Muscle layer of duodenum (tissue), 2 donors: ENCODE measurements at regions not wholly inside any gene's neighbourhood (a gene's known extent, or its start where the extent isn't known, plus 50 kb on each side); places are given as distances from the start of the nearest gene placed in this dataset.

Source experiments
- H3K27ac ChIP-seq: one replicate; pipeline ENCODE4 v1.7.0; 2013; ENCODE audit warnings: mild to moderate bottlenecking, low read length
- H3K27me3 ChIP-seq: one replicate; pipeline ENCODE4 v1.7.0; 2013; ENCODE audit warnings: low read depth, mild to moderate bottlenecking, control low read depth, low read length
- H3K36me3 ChIP-seq, 2 donors: one replicate each; pipeline ENCODE4 v1.7.0; 2013; ENCODE audit warnings: low read length in 2 of 2, control low read depth in 1 of 2, mild to moderate bottlenecking in 1 of 2; ENCODE audit not compliant: insufficient read depth in 2 of 2, control insufficient read depth in 1 of 2
- H3K4me1 ChIP-seq, 2 donors: one replicate each; pipeline ENCODE4 v1.7.0; 2013; ENCODE audit warnings: low read length in 2 of 2, mild to moderate bottlenecking in 2 of 2, control low read depth in 1 of 2, moderate library complexity in 1 of 2; ENCODE audit not compliant: insufficient read depth in 2 of 2, control insufficient read depth in 1 of 2
- H3K4me3 ChIP-seq, 2 donors: one replicate each; pipeline ENCODE4 v1.7.0; 2013; ENCODE audit warnings: low read length in 2 of 2, low read depth in 1 of 2, mild to moderate bottlenecking in 1 of 2
- H3K9me3 ChIP-seq, 2 donors: one replicate each; pipeline ENCODE4 v1.7.0; 2013; ENCODE audit warnings: low read length in 2 of 2, control low read depth in 1 of 2, mild to moderate bottlenecking in 1 of 2; ENCODE audit not compliant: control insufficient read depth in 1 of 2
- donor health status: healthy.

- Histone ChIP-seq H3K27me3 (no peaks in the 10 kb centered on the region), H3K4me3 (no peak overlapping the region), H3K9me3 (no peaks in the 10 kb centered on the region), H3K27ac (no peak overlapping the region), H3K36me3 (no peaks in the 10 kb centered on the region), H3K4me1 (no peaks in the 10 kb centered on the region)
Measured at GRCh38 chr2:17061028-17061427, 395.4 kb upstream of the CYRIA start.

GRCh38 chr2:17059458-17059857 is 393.8 kb upstream of the CYRIA start:
- no peak overlapping the region for H3K27ac ChIP-seq
- H3K4me3 ChIP-seq, result no peak overlapping the region
- no peaks in the 10 kb centered on the region for H3K4me1 ChIP-seq
- H3K36me3 ChIP-seq, result no peaks in the 10 kb centered on the region
- no peaks in the 10 kb centered on the region for H3K27me3 ChIP-seq
- no peaks in the 10 kb centered on the region for H3K9me3 ChIP-seq

- H3K27me3 ChIP-seq, result no peaks in the 10 kb centered on the region
- no peaks in the 10 kb centered on the region for H3K4me1 ChIP-seq
- H3K27ac ChIP-seq, result no peak overlapping the region
- no peak overlapping the region for H3K4me3 ChIP-seq
- H3K9me3 ChIP-seq, result no peaks in the 10 kb centered on the region
- no peaks in the 10 kb centered on the region for H3K36me3 ChIP-seq
Measured at GRCh38 chr2:17058772-17059402, 393.3 kb upstream of the CYRIA start.

- Histone ChIP-seq H3K4me1 (no peaks in the 10 kb centered on the region), H3K4me3 (no peak overlapping the region), H3K27me3 (no peaks in the 10 kb centered on the region), H3K9me3 (no peaks in the 10 kb centered on the region), H3K27ac (no peak overlapping the region), H3K36me3 (no peaks in the 10 kb centered on the region)
Measured at GRCh38 chr2:17057109-17058017, 391.7 kb upstream of the CYRIA start.

GRCh38 chr2:17056236-17056635 is 390.6 kb upstream of the CYRIA start:
- Histone ChIP-seq H3K9me3 (no peaks in the 10 kb centered on the region), H3K27ac (no peak overlapping the region), H3K27me3 (no peaks in the 10 kb centered on the region), H3K4me1 (no peaks in the 10 kb centered on the region), H3K36me3 (no peaks in the 10 kb centered on the region), H3K4me3 (no peak overlapping the region)

- H3K36me3 ChIP-seq, result no peaks in the 10 kb centered on the region
- no peak overlapping the region for H3K27ac ChIP-seq
- H3K4me1 ChIP-seq, result no peaks in the 10 kb centered on the region
- H3K9me3 ChIP-seq, result no peaks in the 10 kb centered on the region
- no peak overlapping the region for H3K4me3 ChIP-seq
- H3K27me3 ChIP-seq, result no peaks in the 10 kb centered on the region
Measured at GRCh38 chr2:17052001-17052400, 386.4 kb upstream of the CYRIA start.

GRCh38 chr2:17051538-17051937 is 385.9 kb upstream of the CYRIA start:
- H3K27me3 ChIP-seq, result no peaks in the 10 kb centered on the region
- no peak overlapping the region for H3K27ac ChIP-seq
- H3K4me1 ChIP-seq, result no peaks in the 10 kb centered on the region
- H3K4me3 ChIP-seq, result no peak overlapping the region
- no peaks in the 10 kb centered on the region for H3K9me3 ChIP-seq
- no peaks in the 10 kb centered on the region for H3K36me3 ChIP-seq

GRCh38 chr2:17043173-17043572 is 377.5 kb upstream of the CYRIA start:
- Histone ChIP-seq H3K27ac (no peak overlapping the region), H3K9me3 (no peaks in the 10 kb centered on the region), H3K27me3 (no peaks in the 10 kb centered on the region), H3K4me3 (no peak overlapping the region), H3K36me3 (no peaks in the 10 kb centered on the region), H3K4me1 (no peaks in the 10 kb centered on the region)

- no peaks in the 10 kb centered on the region for H3K9me3 ChIP-seq
- H3K27me3 ChIP-seq, result no peaks in the 10 kb centered on the region
- no peaks in the 10 kb centered on the region for H3K4me1 ChIP-seq
- no peak overlapping the region for H3K27ac ChIP-seq
- H3K4me3 ChIP-seq, result no peak overlapping the region
- no peaks in the 10 kb centered on the region for H3K36me3 ChIP-seq
Measured at GRCh38 chr2:17036361-17036760, 370.7 kb upstream of the CYRIA start.

- Histone ChIP-seq H3K36me3 (no peaks in the 10 kb centered on the region), H3K27me3 (no peaks in the 10 kb centered on the region), H3K9me3 (no peaks in the 10 kb centered on the region), H3K27ac (no peak overlapping the region), H3K4me1 (no peaks in the 10 kb centered on the region), H3K4me3 (no peak overlapping the region)
Measured at GRCh38 chr2:17035010-17035409, 369.4 kb upstream of the CYRIA start.

GRCh38 chr2:17030047-17030446 is 364.4 kb upstream of the CYRIA start:
- Histone ChIP-seq H3K4me1 (no peaks in the 10 kb centered on the region), H3K27me3 (no peaks in the 10 kb centered on the region), H3K36me3 (no peaks in the 10 kb centered on the region), H3K4me3 (no peak overlapping the region), H3K9me3 (no peaks in the 10 kb centered on the region), H3K27ac (no peak overlapping the region)
